Upper lobe of left lung (tissue), 6 donors: ENCODE measurements at regions not wholly inside any gene's neighbourhood (a gene's known extent, or its start where the extent isn't known, plus 50 kb on each side); places are given as distances from the start of the nearest gene placed in this dataset.
"Not testable (repeated sequence)": the region's sequence is repeated elsewhere in the genome, so short reads cannot be mapped to it uniquely, and the experiment has no call there.

Source experiments
- ATAC-seq, 2 donors: fragments of 200-7000 bp; cut with Tn5 transposase; one replicate each; pipeline ENCODE4 v1.9.1; 2022; ENCODE audit warnings: mild to moderate bottlenecking in 2 of 2, moderate library complexity in 2 of 2; ENCODE audit not compliant: low FRiP score in 2 of 2
- DNase-seq, 2 donors: peaks; one replicate each; pipeline ENCODE4 v3.0.0-alpha.2; 2019 to 2020
- H3K27ac ChIP-seq, 4 donors: fragments of 200-600 bp; sonication (generic); one replicate each; pipeline ENCODE4 v1.5.1; 2016 to 2019
- H3K27me3 ChIP-seq, 4 donors: fragments of 200-600 bp; sonication (generic); one replicate each; pipeline ENCODE4 v1.5.1; 2017 to 2019
- H3K36me3 ChIP-seq, 4 donors: fragments of 200-600 bp; sonication (generic); one replicate each; pipeline ENCODE4 v1.5.1; 2016 to 2019
- H3K4me1 ChIP-seq, 4 donors: fragments of 200-600 bp; sonication (generic); one replicate each; pipeline ENCODE4 v1.5.1; 2018 to 2019
- H3K4me3 ChIP-seq, 4 donors: fragments of 200-600 bp; sonication (generic); one replicate each; pipeline ENCODE4 v1.5.1; 2017 to 2019; ENCODE audit warnings: mild to moderate bottlenecking in 2 of 4, moderate library complexity in 1 of 4
- H3K9me3 ChIP-seq, 4 donors: fragments of 200-600 bp; sonication (generic); one replicate each; pipeline ENCODE4 v1.5.1; 2018 to 2019
- CTCF ChIP-seq, 6 experiments: fragments of 450-650 bp in 4 of 6; fragments of 200-600 bp in 2 of 6; sonication (generic) in 2 of 6; IDR thresholded peaks; one replicate each; pipeline ENCODE4 v1.5.1; 2016 to 2019; ENCODE audit warnings: antibody characterized with exemption in 6 of 6
- EP300 ChIP-seq, 4 donors: sonication (generic); formaldehyde crosslinking; IDR thresholded peaks; one replicate each; pipeline ENCODE4 v1.5.1; 2017; ENCODE audit warnings: antibody characterized with exemption in 4 of 4, control low read depth in 2 of 4
- POLR2A ChIP-seq, 4 donors: fragments of 450-650 bp; IDR thresholded peaks; one replicate each; pipeline ENCODE4 v1.5.1; 2016 to 2017; ENCODE audit warnings: antibody characterized with exemption in 4 of 4, mild to moderate bottlenecking in 2 of 4
- POLR2AphosphoS5 ChIP-seq, 2 donors: sonication (generic); formaldehyde crosslinking; IDR thresholded peaks; one replicate each; pipeline ENCODE4 v1.5.1; 2017; ENCODE audit warnings: antibody characterized with exemption in 2 of 2
- WGBS, 2 donors: methylation state at CpG; one replicate each; pipeline ENCODE4 v1.1.5; 2017 to 2018; 5-methylcytosine and 5-hydroxymethylcytosine counted together
- donor health status: DM: no; HTN: no; CAD: no; lungs with moderate emphysema.
- donor health status: DM: no; HTN: yes; CAD: no; lungs with severe emphysema.

- DNase-seq, result no peak
- peaks cover 0 to 5% (median 0%) of the 10 kb centered on the region in 4 donors for H3K9me3 ChIP-seq
- H3K27ac ChIP-seq, result no peak overlapping the region
- no peak for ATAC-seq
- WGBS, 2 donors, result 74 to 75% methylated on average over 9 of the region's 9 CpGs
- no peaks in the 10 kb centered on the region for H3K4me1 ChIP-seq
- H3K4me3 ChIP-seq, result no peak overlapping the region
- no peaks in the 10 kb centered on the region for H3K27me3 ChIP-seq
- no peaks in the 10 kb centered on the region for H3K36me3 ChIP-seq
- TF ChIP-seq EP300 (IDR thresholded peaks at IDR 0.05), result no peak
- no peak for TF ChIP-seq POLR2AphosphoS5 (IDR thresholded peaks at IDR 0.05)
- no peak for TF ChIP-seq CTCF (IDR thresholded peaks at IDR 0.05)
- TF ChIP-seq POLR2A (IDR thresholded peaks at IDR 0.05), result no peak
Observed at GRCh38 chr5:79924936-79925893, 65.8 kb downstream of the MTX3 start.

GRCh38 chr5:79923431-79923830 is 67.6 kb downstream of the MTX3 start:
- Histone ChIP-seq H3K4me1 (no peaks in the 10 kb centered on the region), H3K36me3 (no peaks in the 10 kb centered on the region), H3K9me3 (peaks cover 0 to 5% (median 0%) of the 10 kb centered on the region in 4 donors), H3K4me3 (no peak overlapping the region), H3K27me3 (no peaks in the 10 kb centered on the region), H3K27ac (no peak overlapping the region)
- no peak for ATAC-seq
- 24 to 27% methylated on average over 1 of the region's 1 CpG for WGBS, 2 donors
- DNase-seq, result no peak
- no peak for TF ChIP-seq CTCF (IDR thresholded peaks at IDR 0.05)
- TF ChIP-seq POLR2A (IDR thresholded peaks at IDR 0.05), result no peak
- TF ChIP-seq POLR2AphosphoS5 (IDR thresholded peaks at IDR 0.05), result no peak
- TF ChIP-seq EP300 (IDR thresholded peaks at IDR 0.05), result no peak

- Histone ChIP-seq H3K36me3 (no peaks in the 10 kb centered on the region), H3K4me1 (no peaks in the 10 kb centered on the region), H3K9me3 (peaks cover 0 to 5% (median 2%) of the 10 kb centered on the region in 4 donors), H3K27me3 (no peaks in the 10 kb centered on the region), H3K27ac (no peak overlapping the region), H3K4me3 (no peak overlapping the region)
- DNase-seq (no peak), ATAC-seq (no peak)
- WGBS, 2 donors, result 93 to 97% methylated on average over 2 of the region's 2 CpGs
- no peak for TF ChIP-seq POLR2A (IDR thresholded peaks at IDR 0.05)
- no peak for TF ChIP-seq POLR2AphosphoS5 (IDR thresholded peaks at IDR 0.05)
- no peak for TF ChIP-seq CTCF (IDR thresholded peaks at IDR 0.05)
- TF ChIP-seq EP300 (IDR thresholded peaks at IDR 0.05), result no peak
Observed at GRCh38 chr5:79922626-79923025, 68.4 kb downstream of the MTX3 start.

GRCh38 chr5:79907452-79907851 is 83.6 kb downstream of the MTX3 start:
- 92 to 95% methylated on average over 1 of the region's 1 CpG for WGBS, 2 donors
- not testable (repeated sequence) for H3K4me1 ChIP-seq, H3K36me3 ChIP-seq, H3K27me3 ChIP-seq, H3K27ac ChIP-seq, H3K4me3 ChIP-seq, H3K9me3 ChIP-seq, DNase-seq, ATAC-seq

- not testable (repeated sequence) for H3K36me3 ChIP-seq, H3K4me1 ChIP-seq, H3K27me3 ChIP-seq, ATAC-seq, H3K4me3 ChIP-seq, DNase-seq, H3K27ac ChIP-seq, H3K9me3 ChIP-seq
- whole genome bisulfite sequencing, 2 donors, result 82 to 96% methylated on average over 7 to 9 of the region's 10 CpGs
Observed at GRCh38 chr5:79902571-79902970, 88.5 kb downstream of the MTX3 start.

GRCh38 chr5:79901631-79902030 is 89.4 kb downstream of the MTX3 start:
- TF ChIP-seq EP300 (IDR thresholded peaks at IDR 0.05), result no peak
- TF ChIP-seq POLR2A (IDR thresholded peaks at IDR 0.05), result no peak
- no peak for TF ChIP-seq POLR2AphosphoS5 (IDR thresholded peaks at IDR 0.05)
- no peak for TF ChIP-seq CTCF (IDR thresholded peaks at IDR 0.05)
- H3K27ac ChIP-seq, result no peak overlapping the region
- DNase-seq (no peak), ATAC-seq (no peak)
- no peaks in the 10 kb centered on the region for H3K4me1 ChIP-seq
- H3K27me3 ChIP-seq, result no peaks in the 10 kb centered on the region
- no peaks in the 10 kb centered on the region for H3K36me3 ChIP-seq
- H3K4me3 ChIP-seq, result no peak overlapping the region
- no peaks in the 10 kb centered on the region for H3K9me3 ChIP-seq
- WGBS, 2 donors, result 58 to 79% methylated on average over 5 of the region's 5 CpGs
